Astrocyte (in vitro differentiated cells and primary cell): ENCODE measurements at regions not wholly inside any gene's neighbourhood (a gene's known extent, or its start where the extent isn't known, plus 50 kb on each side); places are given as distances from the start of the nearest gene placed in this dataset.

Experiments
- DNase-seq: peaks from one replicate; pipeline ENCODE4 v3.0.0-alpha.2; 2010; ENCODE audit warnings: low read depth
- FAIRE-seq: peaks from 2 replicates; lab custom pipeline; 2011; peaks lifted over from hg19 to GRCh38; lab: Jason Lieb, UNC
- H2AFZ ChIP-seq: 2 replicates; pipeline ENCODE4 v1.6.0; 2012; ENCODE audit warnings: low read depth, low read length, inconsistent platforms
- H3K27ac ChIP-seq: 2 replicates; pipeline ENCODE4 v1.5.1; 2011; ENCODE audit warnings: low read depth, low read length, inconsistent platforms
- H3K27me3 ChIP-seq: 2 replicates; pipeline ENCODE4 v1.6.0; 2011; ENCODE audit warnings: low read length, inconsistent platforms; ENCODE audit not compliant: insufficient read depth
- H3K36me3 ChIP-seq: 2 replicates; pipeline ENCODE4 v1.5.1; 2011; ENCODE audit warnings: low read length, inconsistent platforms; ENCODE audit not compliant: insufficient read depth
- H3K4me1 ChIP-seq: 2 replicates; pipeline ENCODE4 v1.5.1; 2011; ENCODE audit warnings: low read length, inconsistent platforms; ENCODE audit not compliant: insufficient read depth
- H3K4me2 ChIP-seq: 2 replicates; pipeline ENCODE4 v1.6.0; 2012; ENCODE audit warnings: low read length, inconsistent platforms
- H3K4me3 ChIP-seq: 2 replicates; pipeline ENCODE4 v1.5.1; 2011; ENCODE audit warnings: low read depth, mild to moderate bottlenecking, low read length, inconsistent platforms; ENCODE audit not compliant: insufficient read depth
- H3K79me2 ChIP-seq: 2 replicates; pipeline ENCODE4 v1.6.0; 2012; ENCODE audit warnings: mild to moderate bottlenecking, low read length, inconsistent platforms; ENCODE audit not compliant: insufficient read depth
- H3K9ac ChIP-seq: 2 replicates; pipeline ENCODE4 v1.6.0; 2012; ENCODE audit warnings: mild to moderate bottlenecking, low read length, inconsistent platforms
- H3K9me3 ChIP-seq: 2 replicates; pipeline ENCODE4 v1.5.1; 2012; ENCODE audit warnings: low read depth, mild to moderate bottlenecking, low read length, inconsistent platforms; ENCODE audit not compliant: insufficient read depth
- H4K20me1 ChIP-seq: 2 replicates; pipeline ENCODE4 v1.6.0; 2012; ENCODE audit warnings: low read length, inconsistent platforms; ENCODE audit not compliant: insufficient read depth
- H3K27ac Mint-ChIP-seq: one replicate; pipeline ENCODE4 v1.8.0; 2021; ENCODE audit warnings: mild to moderate bottlenecking, mixed read lengths; ENCODE audit not compliant: unreplicated experiment
- H3K27me3 Mint-ChIP-seq: one replicate; pipeline ENCODE4 v1.8.0; 2021; ENCODE audit warnings: low read depth, mixed read lengths; ENCODE audit not compliant: unreplicated experiment
- H3K36me3 Mint-ChIP-seq: one replicate; pipeline ENCODE4 v1.8.0; 2021; ENCODE audit warnings: low read depth, mixed read lengths; ENCODE audit not compliant: unreplicated experiment
- H3K4me1 Mint-ChIP-seq: one replicate; pipeline ENCODE4 v1.8.0; 2021; ENCODE audit warnings: low read depth, mixed read lengths; ENCODE audit not compliant: unreplicated experiment
- H3K4me3 Mint-ChIP-seq: one replicate; pipeline ENCODE4 v1.8.0; 2021; ENCODE audit warnings: mild to moderate bottlenecking, moderate library complexity, mixed read lengths; ENCODE audit not compliant: unreplicated experiment
- H3K9me3 Mint-ChIP-seq: one replicate; pipeline ENCODE4 v1.8.0; 2021; ENCODE audit warnings: mild to moderate bottlenecking, mixed read lengths; ENCODE audit not compliant: unreplicated experiment
- EZH2 ChIP-seq: IDR thresholded peaks from 2 replicates; pipeline ENCODE4 v1.6.1; 2012; ENCODE audit warnings: mild to moderate bottlenecking, low read length, inconsistent platforms; ENCODE audit not compliant: insufficient read depth
- TF ChIP-seq, protein P1 (sequence below): IDR thresholded peaks from 2 replicates; pipeline ENCODE4 v1.5.1; 2011; ENCODE audit warnings: low read depth, mild to moderate bottlenecking, inconsistent platforms, low read length, moderate library complexity; ENCODE audit not compliant: insufficient read depth

DNA sequence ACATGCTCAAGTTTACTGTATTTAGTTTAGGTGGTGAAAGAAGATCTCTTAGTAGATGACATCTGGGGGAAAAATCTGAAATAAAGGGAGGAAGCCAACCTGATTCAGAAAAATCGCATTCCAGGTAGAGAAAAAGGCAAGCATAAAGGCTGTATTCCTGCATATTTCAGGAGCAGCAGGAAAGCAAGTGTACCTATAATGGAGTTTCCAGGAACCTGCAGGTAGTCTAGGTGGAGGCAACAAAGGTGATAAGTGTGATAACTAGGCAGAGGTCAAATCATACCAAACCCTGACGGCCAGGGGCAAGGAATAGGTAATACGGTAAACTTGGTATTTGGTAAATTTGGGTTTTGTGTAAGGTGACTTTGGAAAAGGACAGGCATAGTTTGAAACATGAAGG, 132.8 kb upstream of the GOT2 start:
- Histone ChIP-seq H3K27ac (no peak overlapping the region), H3K36me3 (no peaks in the 10 kb centered on the region), H3K4me3 (no peak overlapping the region), H3K9ac (no peak overlapping the region), H3K4me1 (no peaks in the 10 kb centered on the region), H4K20me1 (no peaks in the 10 kb centered on the region), H2AFZ (no peak overlapping the region), H3K27me3 (no peaks in the 10 kb centered on the region), H3K4me2 (no peak overlapping the region), H3K9me3 (no peaks in the 10 kb centered on the region), H3K79me2 (no peaks in the 10 kb centered on the region)
- Mint-ChIP-seq H3K27ac (no peak overlapping the region), H3K4me1 (no peaks in the 10 kb centered on the region), H3K27me3 (no peaks in the 10 kb centered on the region), H3K9me3 (peaks cover 3% of the 10 kb centered on the region), H3K4me3 (no peak overlapping the region), H3K36me3 (no peaks in the 10 kb centered on the region)
- FAIRE-seq (no peak), DNase-seq (no peak)
- no peak for TF ChIP-seq EZH2
- TF ChIP-seq, protein P1, sequence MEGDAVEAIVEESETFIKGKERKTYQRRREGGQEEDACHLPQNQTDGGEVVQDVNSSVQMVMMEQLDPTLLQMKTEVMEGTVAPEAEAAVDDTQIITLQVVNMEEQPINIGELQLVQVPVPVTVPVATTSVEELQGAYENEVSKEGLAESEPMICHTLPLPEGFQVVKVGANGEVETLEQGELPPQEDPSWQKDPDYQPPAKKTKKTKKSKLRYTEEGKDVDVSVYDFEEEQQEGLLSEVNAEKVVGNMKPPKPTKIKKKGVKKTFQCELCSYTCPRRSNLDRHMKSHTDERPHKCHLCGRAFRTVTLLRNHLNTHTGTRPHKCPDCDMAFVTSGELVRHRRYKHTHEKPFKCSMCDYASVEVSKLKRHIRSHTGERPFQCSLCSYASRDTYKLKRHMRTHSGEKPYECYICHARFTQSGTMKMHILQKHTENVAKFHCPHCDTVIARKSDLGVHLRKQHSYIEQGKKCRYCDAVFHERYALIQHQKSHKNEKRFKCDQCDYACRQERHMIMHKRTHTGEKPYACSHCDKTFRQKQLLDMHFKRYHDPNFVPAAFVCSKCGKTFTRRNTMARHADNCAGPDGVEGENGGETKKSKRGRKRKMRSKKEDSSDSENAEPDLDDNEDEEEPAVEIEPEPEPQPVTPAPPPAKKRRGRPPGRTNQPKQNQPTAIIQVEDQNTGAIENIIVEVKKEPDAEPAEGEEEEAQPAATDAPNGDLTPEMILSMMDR = no peak

DNA sequence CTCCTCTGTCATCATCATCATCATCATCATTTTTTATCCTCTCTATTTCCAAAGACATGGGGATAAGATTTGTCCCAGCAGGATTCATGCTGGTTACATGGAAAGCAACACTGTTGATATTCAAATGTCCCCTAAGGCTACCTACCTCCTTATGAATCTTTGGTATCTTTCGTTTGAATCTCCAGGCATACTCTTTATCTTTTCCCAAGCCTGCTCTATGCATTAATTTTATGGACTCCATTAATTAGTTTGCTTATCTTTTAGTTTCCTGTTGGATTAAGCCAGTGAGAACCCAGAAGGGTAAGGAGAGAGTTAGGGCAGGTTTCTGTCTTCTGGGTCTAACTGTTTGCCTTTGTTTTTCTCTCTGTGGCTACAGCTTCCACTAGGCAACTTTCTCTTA, 129.6 kb upstream of the GOT2 start:
- Histone ChIP-seq H3K4me1 (no peaks in the 10 kb centered on the region), H3K27ac (no peak overlapping the region), H4K20me1 (no peaks in the 10 kb centered on the region), H3K9ac (no peak overlapping the region), H3K9me3 (no peaks in the 10 kb centered on the region), H3K36me3 (no peaks in the 10 kb centered on the region), H3K4me3 (no peak overlapping the region), H3K4me2 (no peak overlapping the region), H2AFZ (no peak overlapping the region), H3K27me3 (no peaks in the 10 kb centered on the region), H3K79me2 (no peaks in the 10 kb centered on the region)
- no peak overlapping the region for H3K4me3 Mint-ChIP-seq
- H3K9me3 Mint-ChIP-seq = peaks cover 3% of the 10 kb centered on the region
- DNase-seq (no peak), FAIRE-seq (no peak)
- TF ChIP-seq EZH2 = no peak
- TF ChIP-seq, protein P1 = no peak
- no peaks in the 10 kb centered on the region for H3K4me1 Mint-ChIP-seq
- H3K27ac Mint-ChIP-seq = no peak overlapping the region
- H3K27me3 Mint-ChIP-seq = no peaks in the 10 kb centered on the region
- no peaks in the 10 kb centered on the region for H3K36me3 Mint-ChIP-seq

DNA sequence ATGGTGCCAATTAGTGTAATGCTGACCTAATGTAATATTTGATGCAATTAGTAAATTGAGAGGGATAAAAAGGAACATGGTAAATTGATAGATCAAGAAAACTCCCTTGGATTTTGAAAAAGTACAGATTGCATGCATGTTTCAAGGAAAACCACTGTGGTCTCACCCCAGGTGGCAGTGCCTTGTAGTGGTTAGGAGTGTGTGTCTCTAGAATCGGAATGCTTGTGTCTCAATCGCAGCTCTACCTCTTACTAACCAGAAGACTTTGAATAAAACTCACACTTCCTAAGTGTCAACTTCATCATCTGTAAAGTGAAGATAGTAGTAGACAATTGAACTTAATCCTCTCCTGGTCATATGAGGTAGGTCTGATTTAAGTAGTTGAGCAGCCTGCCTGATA, 128.9 kb upstream of the GOT2 start:
- Histone ChIP-seq H4K20me1 (no peaks in the 10 kb centered on the region), H3K4me3 (no peak overlapping the region), H3K27me3 (no peaks in the 10 kb centered on the region), H3K4me2 (no peak overlapping the region), H3K9ac (no peak overlapping the region), H2AFZ (no peak overlapping the region), H3K79me2 (no peaks in the 10 kb centered on the region), H3K27ac (no peak overlapping the region), H3K4me1 (no peaks in the 10 kb centered on the region), H3K9me3 (no peaks in the 10 kb centered on the region), H3K36me3 (no peaks in the 10 kb centered on the region)
- no peak overlapping the region for H3K27ac Mint-ChIP-seq
- TF ChIP-seq, protein P1 = no peak
- DNase-seq (no peak), FAIRE-seq (no peak)
- H3K27me3 Mint-ChIP-seq = no peaks in the 10 kb centered on the region
- peaks cover 3% of the 10 kb centered on the region for H3K9me3 Mint-ChIP-seq
- no peaks in the 10 kb centered on the region for H3K4me1 Mint-ChIP-seq
- H3K4me3 Mint-ChIP-seq = no peak overlapping the region
- H3K36me3 Mint-ChIP-seq = no peaks in the 10 kb centered on the region
